H1 (cell line): ENCODE measurements at regions not wholly inside any gene's neighbourhood (a gene's known extent, or its start where the extent isn't known, plus 50 kb on each side); places are given as distances from the start of the nearest gene placed in this dataset.

ENCODE experiments used
- CTCF ChIA-PET: fragments of 300-600 bp; sonication (Branson Sonifier 250); formaldehyde crosslinking; loops from one replicate; lab custom pipeline; 2021; ENCODE audit not compliant: partially characterized antibody; lab: Charles Lee
- POLR2A ChIA-PET: fragments of 300-600 bp; sonication (Branson Sonifier 250); formaldehyde crosslinking; loops from one replicate; lab custom pipeline; 2021; ENCODE audit warnings: inconsistent platforms; ENCODE audit not compliant: partially characterized antibody; lab: Charles Lee
- DNase-seq, 2 experiments: peaks; one replicate each; pipeline versions ENCODE4 v3.0.0 to v3.0.0-alpha.2; 2010 to 2022; ENCODE audit warnings: low spot score in 2 of 2, low read depth in 1 of 2, mixed read lengths in 1 of 2
- FAIRE-seq: peaks from 2 replicates; lab custom pipeline; 2011; peaks lifted over from hg19 to GRCh38; lab: Jason Lieb, UNC
- H2AFZ ChIP-seq: 2 replicates; pipeline ENCODE4 v1.8.1; 2012; ENCODE audit warnings: low read length, inconsistent platforms
- H2AK5ac ChIP-seq: 2 replicates; pipeline ENCODE4 v1.6.1; 2013; ENCODE audit warnings: low read depth, low read length
- H2BK120ac ChIP-seq: replicated peaks from 2 replicates; pipeline ENCODE3; 2013; ENCODE audit warnings: low read depth, low read length, inconsistent platforms
- H2BK12ac ChIP-seq: 2 replicates; pipeline ENCODE4 v1.6.1; 2013; ENCODE audit warnings: low read depth, low read length
- H2BK15ac ChIP-seq: 2 replicates; pipeline ENCODE4 v1.6.1; 2013; ENCODE audit warnings: low read length
- H2BK20ac ChIP-seq: 2 replicates; pipeline ENCODE4 v1.6.1; 2013; ENCODE audit warnings: low read length
- H2BK5ac ChIP-seq: 2 replicates; pipeline ENCODE4 v1.6.1; 2013; ENCODE audit warnings: low read depth, low read length
- H3K14ac ChIP-seq: 2 replicates; pipeline ENCODE4 v1.6.1; 2013; ENCODE audit warnings: inconsistent platforms; ENCODE audit not compliant: insufficient read length
- H3K18ac ChIP-seq: 2 replicates; pipeline ENCODE4 v1.6.1; 2013; ENCODE audit warnings: low read length; ENCODE audit errors: extremely low read depth
- H3K23ac ChIP-seq: 2 replicates; pipeline ENCODE4 v1.6.1; 2013; ENCODE audit warnings: inconsistent platforms; ENCODE audit not compliant: insufficient read length
- H3K23me2 ChIP-seq: 2 replicates; pipeline ENCODE4 v1.6.1; 2013; ENCODE audit warnings: low read depth, low read length
- H3K27ac ChIP-seq: 2 replicates; pipeline ENCODE4 v1.6.1; 2011; ENCODE audit warnings: low read depth, low read length, inconsistent platforms
- H3K27me3 ChIP-seq, 4 experiments: replicated peaks in 1 of 4; 1 replicate in 1 of 4; 2 replicates in 3 of 4; pipeline versions ENCODE4 v1.6.1 to v1.8.1; 2011 to 2013; ENCODE audit warnings: low read length in 3 of 4, mild to moderate bottlenecking in 3 of 4, inconsistent platforms in 2 of 4, mixed read lengths in 2 of 4, moderate library complexity in 1 of 4; ENCODE audit not compliant: control insufficient read depth in 3 of 4, insufficient read depth in 3 of 4; ENCODE audit errors: extremely low read depth in 1 of 4
- H3K36me3 ChIP-seq, 4 experiments: 2 replicates each; pipeline versions ENCODE4 v1.6.1 to v1.8.1; 2011 to 2013; ENCODE audit warnings: mild to moderate bottlenecking in 4 of 4, low read length in 3 of 4, moderate library complexity in 2 of 4, control low read depth in 1 of 4, inconsistent platforms in 1 of 4; ENCODE audit not compliant: insufficient read depth in 4 of 4, control insufficient read depth in 2 of 4
- H3K4ac ChIP-seq: replicated peaks from 2 replicates; pipeline ENCODE3; 2013; ENCODE audit warnings: low read length, low read depth, mixed read lengths, inconsistent platforms; ENCODE audit not compliant: insufficient read length
- H3K4me1 ChIP-seq, 4 experiments: replicated peaks in 1 of 4; 1 replicate in 1 of 4; 2 replicates in 3 of 4; pipeline versions ENCODE4 v1.6.1 to v1.8.1; 2011 to 2013; ENCODE audit warnings: low read length in 3 of 4, inconsistent platforms in 2 of 4, mixed read lengths in 1 of 4; ENCODE audit not compliant: insufficient read depth in 4 of 4, control insufficient read depth in 3 of 4
- H3K4me2 ChIP-seq, 2 experiments: 2 replicates each; pipeline versions ENCODE4 v1.6.1 to v1.8.1; 2011 to 2013; ENCODE audit warnings: low read depth in 2 of 2, low read length in 2 of 2, control low read depth in 1 of 2, inconsistent platforms in 1 of 2, mild to moderate bottlenecking in 1 of 2; ENCODE audit not compliant: insufficient read depth in 1 of 2
- H3K4me3 ChIP-seq, 4 experiments: fragments of 200-600, 300-600 bp in 1 of 4; sonication (generic), shearing (Covaris generic), sonication (Bioruptor Twin) in 1 of 4; 2 replicates each; pipeline versions ENCODE4 v1.5.1 to v1.8.1; 2011 to 2016; ENCODE audit warnings: low read length in 4 of 4, low read depth in 3 of 4, control low read depth in 2 of 4, inconsistent platforms in 2 of 4, mild to moderate bottlenecking in 2 of 4, mixed read lengths in 1 of 4, moderate library complexity in 1 of 4; ENCODE audit not compliant: insufficient read depth in 2 of 4; ENCODE audit errors: extremely low read depth in 1 of 4
- H3K56ac ChIP-seq: replicated peaks from 2 replicates; pipeline ENCODE3; 2013; ENCODE audit warnings: low read depth, mild to moderate bottlenecking, mixed read lengths, low read length, inconsistent platforms; ENCODE audit not compliant: insufficient read length
- H3K79me1 ChIP-seq: 2 replicates; pipeline ENCODE4 v1.6.1; 2013; ENCODE audit warnings: low read depth, low read length, control low read depth
- H3K79me2 ChIP-seq, 2 experiments: 2 replicates each; pipeline versions ENCODE4 v1.6.1 to v1.8.1; 2012 to 2013; ENCODE audit warnings: low read length in 2 of 2, mild to moderate bottlenecking in 2 of 2, inconsistent platforms in 1 of 2; ENCODE audit not compliant: insufficient read depth in 2 of 2, control insufficient read depth in 1 of 2
- H3K9ac ChIP-seq, 4 experiments: replicated peaks in 1 of 4; 1 replicate in 1 of 4; 2 replicates in 3 of 4; pipeline versions ENCODE4 v1.6.1 to v1.8.1; 2011 to 2013; ENCODE audit warnings: low read depth in 3 of 4, low read length in 3 of 4, control low read depth in 2 of 4, mild to moderate bottlenecking in 2 of 4, moderate library complexity in 2 of 4, inconsistent platforms in 1 of 4; ENCODE audit errors: extremely low read depth in 1 of 4
- H3K9me3 ChIP-seq, 2 experiments: 2 replicates each; pipeline versions ENCODE4 v1.6.1 to v1.8.1; 2012 to 2013; ENCODE audit warnings: mild to moderate bottlenecking in 2 of 2, moderate library complexity in 2 of 2, control low read depth in 1 of 2, inconsistent platforms in 1 of 2, low read depth in 1 of 2, low read length in 1 of 2, mixed read lengths in 1 of 2; ENCODE audit not compliant: insufficient read depth in 2 of 2
- H4K20me1 ChIP-seq, 2 experiments: replicated peaks in 1 of 2; 2 replicates each; pipeline versions ENCODE3 to v1.8.1; 2011 to 2013; ENCODE audit warnings: inconsistent platforms in 2 of 2, low read length in 2 of 2, mild to moderate bottlenecking in 1 of 2; ENCODE audit not compliant: insufficient read depth in 2 of 2, control insufficient read depth in 1 of 2
- H4K5ac ChIP-seq: 2 replicates; pipeline ENCODE4 v1.6.1; 2013; ENCODE audit warnings: low read length, low read depth, mixed read lengths, inconsistent platforms; ENCODE audit not compliant: insufficient read length
- H4K8ac ChIP-seq: 2 replicates; pipeline ENCODE4 v1.8.0; 2013; ENCODE audit warnings: mild to moderate bottlenecking, moderate library complexity, low read length, inconsistent platforms; ENCODE audit not compliant: insufficient read depth; ENCODE audit errors: extremely low read depth
- H4K91ac ChIP-seq: replicated peaks from 2 replicates; pipeline ENCODE3; 2013; ENCODE audit warnings: low read length, mixed read lengths, inconsistent platforms; ENCODE audit not compliant: insufficient read length
- CEBPB ChIP-seq: IDR thresholded peaks from 2 replicates; pipeline ENCODE4 v1.6.1; 2012; ENCODE audit warnings: low read depth, low read length
- EGR1 ChIP-seq: IDR thresholded peaks from 2 replicates; pipeline ENCODE4 v1.6.1; 2011; ENCODE audit warnings: low read depth, low read length, borderline replicate concordance
- EZH2 ChIP-seq: fragments of 200-600 bp; sonication (generic); IDR thresholded peaks from 2 replicates; pipeline ENCODE4 v1.7.1; 2012; ENCODE audit warnings: low read depth, mild to moderate bottlenecking, moderate library complexity, low read length, inconsistent platforms; ENCODE audit not compliant: severe bottlenecking
- GTF2F1 ChIP-seq: IDR thresholded peaks from 2 replicates; pipeline ENCODE4 v1.6.1; 2012; ENCODE audit warnings: low read depth, low read length, improper control_type of control experiment, borderline replicate concordance
- HDAC6 ChIP-seq: IDR thresholded peaks from one replicate; pipeline ENCODE4 v1.7.1; 2012; ENCODE audit warnings: low read depth, mild to moderate bottlenecking, inconsistent platforms, low read length, moderate library complexity
- NANOG ChIP-seq: IDR thresholded peaks from 2 replicates; pipeline ENCODE4 v1.6.1; 2011; ENCODE audit warnings: low read length, low read depth, mild to moderate bottlenecking, inconsistent platforms; ENCODE audit not compliant: insufficient read depth, poor library complexity, severe bottlenecking
- POLR2A ChIP-seq, 2 experiments: IDR thresholded peaks; 1 replicate in 1 of 2; 2 replicates in 1 of 2; pipeline ENCODE4 v1.6.1; 2011; ENCODE audit warnings: low read depth in 2 of 2, low read length in 2 of 2, mild to moderate bottlenecking in 2 of 2; ENCODE audit errors: control extremely low read depth in 1 of 2
- RXRA ChIP-seq: IDR thresholded peaks from 2 replicates; pipeline ENCODE4 v1.6.1; 2011; ENCODE audit warnings: low read depth, mild to moderate bottlenecking, low read length, moderate library complexity; ENCODE audit not compliant: insufficient read depth
- SRF ChIP-seq: IDR thresholded peaks from 2 replicates; pipeline ENCODE4 v1.6.1; 2011; ENCODE audit warnings: mild to moderate bottlenecking, low read depth, low read length, moderate library complexity
- SUZ12 ChIP-seq: fragments of 200-600 bp; sonication (generic); IDR thresholded peaks from 2 replicates; pipeline ENCODE4 v1.6.1; 2012; ENCODE audit warnings: mild to moderate bottlenecking, inconsistent platforms, low read length, moderate library complexity, mixed read lengths
- YY1 ChIP-seq: IDR thresholded peaks from 2 replicates; pipeline ENCODE4 v1.6.1; 2011; ENCODE audit warnings: low read depth, mild to moderate bottlenecking, low read length
- ZNF274 ChIP-seq: IDR thresholded peaks from 2 replicates; pipeline ENCODE4 v1.7.0; 2012; ENCODE audit warnings: low read length, borderline replicate concordance; ENCODE audit errors: extremely low read depth
- WGBS, 2 experiments: shearing (Covaris generic) in 1 of 2; methylation state at CpG; one replicate each; pipeline versions ENCODE4 v1.1.6 to v1.1.7; 2013 to 2015; ENCODE audit warnings: low lambda C conversion rate in 2 of 2, mixed read lengths in 2 of 2, inconsistent platforms in 1 of 2, low coverage in 1 of 2, missing lambda C conversion rate in 1 of 2; ENCODE audit not compliant: insufficient replicate concordance in 2 of 2, insufficient coverage in 1 of 2, insufficient read length in 1 of 2; ENCODE audit errors: extremely low coverage in 1 of 2, missing lambda C conversion rate in 1 of 2; 5-methylcytosine and 5-hydroxymethylcytosine counted together
- TF ChIP-seq, protein P1 (sequence below): IDR thresholded peaks from 2 replicates; pipeline ENCODE4 v1.6.1; 2012; ENCODE audit warnings: inconsistent platforms

DNA sequence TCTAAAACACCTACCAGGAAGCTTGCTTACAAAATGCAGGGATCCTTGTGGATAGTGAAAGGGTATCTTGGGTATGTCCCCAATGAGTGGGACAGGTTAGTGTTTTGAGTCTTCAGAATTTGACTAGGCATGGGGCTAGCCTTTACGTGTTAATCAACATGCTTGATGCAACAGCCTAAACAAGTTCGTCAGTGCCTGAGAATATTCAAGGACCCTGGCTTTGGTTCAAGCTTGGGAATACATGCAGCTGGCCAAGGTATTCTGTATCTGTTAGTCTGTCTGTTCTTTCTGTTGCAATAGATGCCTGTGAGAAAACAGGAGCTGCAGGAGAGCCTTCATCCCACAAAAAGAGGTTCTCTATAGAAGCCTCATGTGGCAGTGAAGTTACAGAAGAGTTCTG lies 149.5 kb downstream of the CCNG2 start:
- ChIA-PET CTCF (interaction anchor here (0.8 to 12.9 kb wide), 11 partner anchors 11 to 103 kb away, joined by 3 to 266 read pairs (median 7); no protein-coding TSS in a partner anchor), POLR2A (no interaction called here)
- H3K79me1 ChIP-seq, result no peaks in the 10 kb centered on the region
- no peak overlapping the region for H4K5ac ChIP-seq
- no peak overlapping the region for H4K8ac ChIP-seq
- no peaks in the 10 kb centered on the region for H3K9me3 ChIP-seq
- H2BK120ac ChIP-seq, result no peak overlapping the region
- H2AK5ac ChIP-seq, result no peak overlapping the region
- no peak overlapping the region for H3K18ac ChIP-seq
- DNase-seq, result no peak
- no peak overlapping the region for H3K4ac ChIP-seq
- H3K23me2 ChIP-seq, result no peaks in the 10 kb centered on the region
- no peak overlapping the region for H2BK5ac ChIP-seq
- no peak overlapping the region for H3K9ac ChIP-seq
- no peak overlapping the region for H2AFZ ChIP-seq
- 91% methylated on average over 2 of the region's 2 CpGs; no CpG with 5 or more reads in 1 of the 2 experiments for WGBS, 2 experiments
- no peak for FAIRE-seq
- H3K27ac ChIP-seq, result no peak overlapping the region
- no peak overlapping the region for H3K4me3 ChIP-seq
- H3K14ac ChIP-seq, result no peak overlapping the region
- no peaks in the 10 kb centered on the region for H3K27me3 ChIP-seq
- H2BK12ac ChIP-seq, result no peak overlapping the region
- no peak overlapping the region for H3K23ac ChIP-seq
- TF ChIP-seq CEBPB, result no peak
- TF ChIP-seq RXRA, result no peak
- no peak for TF ChIP-seq ZNF274
- TF ChIP-seq SUZ12, result no peak
- TF ChIP-seq NANOG, result no peak
- TF ChIP-seq POLR2A (IDR thresholded peaks at IDR 0.05; ENCODE audit: control extremely low read depth in 1 of 2, low read depth in 2 of 2, low read length in 2 of 2), result no peak
- TF ChIP-seq GTF2F1, result no peak
- no peak for TF ChIP-seq EGR1
- no peak for TF ChIP-seq SRF
- TF ChIP-seq HDAC6, result no peak
- no peak for TF ChIP-seq EZH2
- TF ChIP-seq YY1, result no peak
- TF ChIP-seq, protein P1, sequence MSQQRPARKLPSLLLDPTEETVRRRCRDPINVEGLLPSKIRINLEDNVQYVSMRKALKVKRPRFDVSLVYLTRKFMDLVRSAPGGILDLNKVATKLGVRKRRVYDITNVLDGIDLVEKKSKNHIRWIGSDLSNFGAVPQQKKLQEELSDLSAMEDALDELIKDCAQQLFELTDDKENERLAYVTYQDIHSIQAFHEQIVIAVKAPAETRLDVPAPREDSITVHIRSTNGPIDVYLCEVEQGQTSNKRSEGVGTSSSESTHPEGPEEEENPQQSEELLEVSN, result no peak
- H3K4me1 ChIP-seq, result 0 out of 7 replicates have a peak, but pooled peaks cover 0 to under 1% (median 0%) of the 10 kb centered on the region in 4 experiments
- no peaks in the 10 kb centered on the region for H3K36me3 ChIP-seq
- H3K56ac ChIP-seq, result no peak overlapping the region
- no peak overlapping the region for H2BK20ac ChIP-seq
- H2BK15ac ChIP-seq, result no peak overlapping the region
- no peak overlapping the region for H4K91ac ChIP-seq
- no peaks in the 10 kb centered on the region for H4K20me1 ChIP-seq
- H3K79me2 ChIP-seq, result no peaks in the 10 kb centered on the region
- H3K4me2 ChIP-seq, result no peak overlapping the region
